H9 (cell line): ENCODE measurements at regions not wholly inside any gene's neighbourhood (a gene's known extent, or its start where the extent isn't known, plus 50 kb on each side); places are given as distances from the start of the nearest gene placed in this dataset.

Experiments used
- DNase-seq: peaks from one replicate; pipeline ENCODE4 v3.0.0-alpha.2; 2017
- H2AFZ ChIP-seq: one replicate; pipeline ENCODE4 v1.6.1; 2013; ENCODE audit warnings: mild to moderate bottlenecking, low read length, control low read depth, moderate library complexity
- H2AK5ac ChIP-seq: 2 replicates; pipeline ENCODE4 v1.6.1; 2013; ENCODE audit warnings: low read length, control low read depth, mixed read lengths; ENCODE audit not compliant: insufficient read length
- H2BK120ac ChIP-seq: one replicate; pipeline ENCODE4 v1.6.1; 2013; ENCODE audit warnings: low read depth, mild to moderate bottlenecking, low read length, control low read depth, inconsistent platforms; ENCODE audit not compliant: poor library complexity, severe bottlenecking
- H2BK12ac ChIP-seq: 2 replicates; pipeline ENCODE4 v1.6.1; 2013; ENCODE audit warnings: low read length, control low read depth, mixed read lengths, low read depth; ENCODE audit not compliant: insufficient read length
- H2BK15ac ChIP-seq: 2 replicates; pipeline ENCODE4 v1.6.1; 2013; ENCODE audit warnings: low read depth, low read length, control low read depth
- H2BK20ac ChIP-seq: one replicate; pipeline ENCODE4 v1.6.1; 2013; ENCODE audit warnings: low read depth, mild to moderate bottlenecking, low read length, control low read depth, inconsistent platforms; ENCODE audit not compliant: poor library complexity, severe bottlenecking
- H2BK5ac ChIP-seq: 2 replicates; pipeline ENCODE4 v1.6.1; 2013; ENCODE audit warnings: low read length, control low read depth, mixed read lengths; ENCODE audit not compliant: insufficient read length
- H3K14ac ChIP-seq: 2 replicates; pipeline ENCODE4 v1.6.1; 2013; ENCODE audit warnings: low read length, control low read depth; ENCODE audit not compliant: insufficient read depth
- H3K18ac ChIP-seq: 2 replicates; pipeline ENCODE4 v1.6.1; 2013; ENCODE audit warnings: low read depth, mild to moderate bottlenecking, mixed read lengths, low read length, control low read depth; ENCODE audit not compliant: insufficient read length
- H3K23ac ChIP-seq: 2 replicates; pipeline ENCODE4 v1.6.1; 2013; ENCODE audit warnings: low read length, control low read depth, mixed read lengths, low read depth; ENCODE audit not compliant: insufficient read length
- H3K23me2 ChIP-seq: 2 replicates; pipeline ENCODE4 v1.6.1; 2013; ENCODE audit warnings: low read depth, mild to moderate bottlenecking, mixed read lengths, low read length, control low read depth; ENCODE audit not compliant: insufficient read length, poor library complexity, severe bottlenecking
- H3K27ac ChIP-seq: 2 replicates; pipeline ENCODE4 v1.5.1; 2013; ENCODE audit warnings: low read length, control low read depth, mixed read lengths, low read depth; ENCODE audit not compliant: insufficient read length
- H3K27me3 ChIP-seq: 2 replicates; pipeline ENCODE4 v1.6.1; 2013; ENCODE audit warnings: low read length, control low read depth, inconsistent platforms; ENCODE audit not compliant: insufficient read depth
- H3K4ac ChIP-seq: 2 replicates; pipeline ENCODE4 v1.6.1; 2013; ENCODE audit warnings: low read depth, mild to moderate bottlenecking, control low read depth, inconsistent platforms, low read length, moderate library complexity
- H3K4me1 ChIP-seq: 2 replicates; pipeline ENCODE4 v1.6.1; 2013; ENCODE audit warnings: low read length, control low read depth, inconsistent platforms; ENCODE audit not compliant: insufficient read depth
- H3K4me2 ChIP-seq: 2 replicates; pipeline ENCODE4 v1.6.1; 2013; ENCODE audit warnings: low read length, control low read depth, mixed read lengths; ENCODE audit not compliant: insufficient read length, insufficient read depth
- H3K56ac ChIP-seq: 2 replicates; pipeline ENCODE4 v1.6.1; 2013; ENCODE audit warnings: low read depth, mild to moderate bottlenecking, mixed read lengths, low read length, control low read depth; ENCODE audit not compliant: insufficient read length
- H3K79me1 ChIP-seq: 2 replicates; pipeline ENCODE4 v1.6.1; 2013; ENCODE audit warnings: low read depth, mild to moderate bottlenecking, moderate library complexity, low read length, control low read depth, inconsistent platforms; ENCODE audit not compliant: insufficient read depth, poor library complexity, severe bottlenecking
- H3K79me2 ChIP-seq: 2 replicates; pipeline ENCODE4 v1.6.1; 2013; ENCODE audit warnings: low read length, control low read depth, inconsistent platforms; ENCODE audit not compliant: insufficient read depth
- H3K9ac ChIP-seq: 2 replicates; pipeline ENCODE4 v1.6.1; 2013; ENCODE audit warnings: low read length, control low read depth, mixed read lengths; ENCODE audit not compliant: insufficient read length; ENCODE audit errors: extremely low read depth
- H3K9me3 ChIP-seq: one replicate; pipeline ENCODE4 v1.6.1; 2013; ENCODE audit warnings: low read depth, low read length, inconsistent platforms; ENCODE audit not compliant: control insufficient read depth
- H3T11ph ChIP-seq: one replicate; pipeline ENCODE4 v1.6.1; 2013; ENCODE audit warnings: mild to moderate bottlenecking, low read length, control low read depth, inconsistent platforms
- H4K20me1 ChIP-seq: one replicate; pipeline ENCODE4 v1.6.1; 2013; ENCODE audit not compliant: control insufficient read depth, insufficient read length, insufficient read depth
- H4K5ac ChIP-seq: 2 replicates; pipeline ENCODE4 v1.6.1; 2013; ENCODE audit warnings: low read depth, mild to moderate bottlenecking, mixed read lengths, low read length, control low read depth; ENCODE audit not compliant: insufficient read length
- H4K8ac ChIP-seq: replicated peaks from 2 replicates; pipeline ENCODE4 v1.6.1; 2013; ENCODE audit warnings: low read length, control low read depth, mixed read lengths, low read depth; ENCODE audit not compliant: insufficient read length
- H4K91ac ChIP-seq: 2 replicates; pipeline ENCODE4 v1.6.1; 2013; ENCODE audit warnings: low read depth, mild to moderate bottlenecking, moderate library complexity, mixed read lengths, low read length, control low read depth; ENCODE audit not compliant: insufficient read length
- H3K27ac Mint-ChIP-seq, 3 experiments: 2 replicates in 2 of 3; 3 replicates in 1 of 3; pipeline ENCODE4 v1.8.0; 2020 to 2021; ENCODE audit warnings: mixed read lengths in 3 of 3, mild to moderate bottlenecking in 1 of 3, moderate library complexity in 1 of 3
- H3K27me3 Mint-ChIP-seq: 2 replicates; pipeline ENCODE4 v1.8.0; 2021; ENCODE audit warnings: low read depth, mild to moderate bottlenecking, moderate library complexity, mixed read lengths
- H3K36me3 Mint-ChIP-seq, 3 experiments: 2 replicates in 2 of 3; 3 replicates in 1 of 3; pipeline ENCODE4 v1.8.0; 2020 to 2021; ENCODE audit warnings: low read depth in 3 of 3, mixed read lengths in 3 of 3; ENCODE audit not compliant: insufficient read depth in 1 of 3
- H3K4me1 Mint-ChIP-seq, 2 experiments: 2 replicates each; pipeline ENCODE4 v1.8.0; 2020; ENCODE audit warnings: mixed read lengths in 2 of 2
- H3K4me3 Mint-ChIP-seq, 2 experiments: 2 replicates in 1 of 2; 3 replicates in 1 of 2; pipeline ENCODE4 v1.8.0; 2020 to 2021; ENCODE audit warnings: mild to moderate bottlenecking in 2 of 2, mixed read lengths in 2 of 2, moderate library complexity in 1 of 2
- H3K9me3 Mint-ChIP-seq, 2 experiments: 2 replicates in 1 of 2; 3 replicates in 1 of 2; pipeline ENCODE4 v1.8.0; 2020; ENCODE audit warnings: mild to moderate bottlenecking in 2 of 2, mixed read lengths in 2 of 2, moderate library complexity in 1 of 2
- WGBS: extraction: QIAGEN DNeasy Blood & Tissue Kit; methylation state at CpG from one replicate; pipeline ENCODE4 v1.1.7; 2013; ENCODE audit warnings: missing lambda C conversion rate, low lambda C conversion rate, mixed read lengths; ENCODE audit not compliant: insufficient read length; ENCODE audit errors: extremely low coverage; 5-methylcytosine and 5-hydroxymethylcytosine counted together
- TF ChIP-seq, protein P1 (sequence below): fragments of 200-600 bp; sonication (generic); conservative IDR thresholded peaks from 3 replicates; pipeline ENCODE4 v1.8.0; 2021; ENCODE audit warnings: antibody characterized with exemption, mild to moderate bottlenecking

DNA sequence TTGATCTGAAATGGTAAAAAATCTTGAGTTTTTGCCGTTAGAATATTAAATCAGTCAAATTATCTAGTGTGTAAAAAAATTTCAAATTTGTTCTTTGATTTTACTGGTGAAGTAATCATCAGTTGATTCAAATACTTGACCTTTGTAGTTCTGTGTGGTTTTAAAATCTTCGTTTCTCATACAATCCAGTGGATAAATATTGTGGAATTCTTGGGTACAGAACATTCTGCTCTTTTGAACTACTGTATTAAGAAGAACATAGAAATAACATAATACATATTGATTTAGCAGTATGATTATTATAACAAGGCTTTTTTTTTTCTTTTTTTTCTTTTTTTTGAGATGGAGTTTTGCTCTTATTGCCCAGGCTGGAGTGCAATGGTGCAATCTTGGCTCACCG, 491.8 kb downstream of the CD109 start:
- Mint-ChIP-seq H3K27ac (no peak overlapping the region), H3K36me3 (peaks cover 0 to 8% (median 2%) of the 10 kb centered on the region in 3 experiments; a peak in 1 of 7 replicates), H3K4me1 (no peaks in the 10 kb centered on the region)

More for the DNA sequence above, 491.8 kb downstream of the CD109 start:
- peaks cover 2 to 9% of the 10 kb centered on the region in 2 experiments; a peak in 4 of 5 replicates for H3K9me3 Mint-ChIP-seq
- Histone ChIP-seq H3K56ac (no peak overlapping the region), H3K23me2 (no peaks in the 10 kb centered on the region), H4K91ac (no peak overlapping the region), H4K8ac (no peak overlapping the region), H3K79me1 (no peaks in the 10 kb centered on the region), H3K27ac (no peak overlapping the region), H4K20me1 (no peaks in the 10 kb centered on the region), H2BK20ac (no peak overlapping the region), H2AK5ac (no peak overlapping the region), H3K23ac (no peak overlapping the region), H4K5ac (no peak overlapping the region), H3K4ac (no peak overlapping the region), H3K4me2 (no peak overlapping the region), H3K14ac (no peak overlapping the region), H3T11ph (no peak overlapping the region), H3K18ac (no peak overlapping the region), H3K9ac (no peak overlapping the region), H2BK12ac (no peak overlapping the region), H2BK5ac (no peak overlapping the region), H3K27me3 (no peaks in the 10 kb centered on the region), H3K79me2 (no peaks in the 10 kb centered on the region), H3K4me1 (no peaks in the 10 kb centered on the region), H2BK15ac (no peak overlapping the region), H2BK120ac (no peak overlapping the region), H3K9me3 (no peaks in the 10 kb centered on the region), H2AFZ (no peak overlapping the region)
- no CpG with 5 or more reads among the region's 3 CpGs for WGBS
- TF ChIP-seq, protein P1, sequence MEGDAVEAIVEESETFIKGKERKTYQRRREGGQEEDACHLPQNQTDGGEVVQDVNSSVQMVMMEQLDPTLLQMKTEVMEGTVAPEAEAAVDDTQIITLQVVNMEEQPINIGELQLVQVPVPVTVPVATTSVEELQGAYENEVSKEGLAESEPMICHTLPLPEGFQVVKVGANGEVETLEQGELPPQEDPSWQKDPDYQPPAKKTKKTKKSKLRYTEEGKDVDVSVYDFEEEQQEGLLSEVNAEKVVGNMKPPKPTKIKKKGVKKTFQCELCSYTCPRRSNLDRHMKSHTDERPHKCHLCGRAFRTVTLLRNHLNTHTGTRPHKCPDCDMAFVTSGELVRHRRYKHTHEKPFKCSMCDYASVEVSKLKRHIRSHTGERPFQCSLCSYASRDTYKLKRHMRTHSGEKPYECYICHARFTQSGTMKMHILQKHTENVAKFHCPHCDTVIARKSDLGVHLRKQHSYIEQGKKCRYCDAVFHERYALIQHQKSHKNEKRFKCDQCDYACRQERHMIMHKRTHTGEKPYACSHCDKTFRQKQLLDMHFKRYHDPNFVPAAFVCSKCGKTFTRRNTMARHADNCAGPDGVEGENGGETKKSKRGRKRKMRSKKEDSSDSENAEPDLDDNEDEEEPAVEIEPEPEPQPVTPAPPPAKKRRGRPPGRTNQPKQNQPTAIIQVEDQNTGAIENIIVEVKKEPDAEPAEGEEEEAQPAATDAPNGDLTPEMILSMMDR = no peak
- H3K4me3 Mint-ChIP-seq = no peak overlapping the region
- H3K27me3 Mint-ChIP-seq = no peaks in the 10 kb centered on the region
- no peak for DNase-seq
